ENCODE measurements at regions not wholly inside any gene's neighbourhood (a gene's known extent, or its start where the extent isn't known, plus 50 kb on each side); places are given as distances from the start of the nearest gene placed in this dataset.

- TF ChIP-seq CTCF (IDR thresholded peaks at IDR 0.05): no peak
- TF ChIP-seq POLR2A (IDR thresholded peaks at IDR 0.05): no peak
Measured at GRCh38 chr4:20478412-20478811, 221.8 kb upstream of the PACRGL start.
